ENCODE measurements at regions not wholly inside any gene's neighbourhood (a gene's known extent, or its start where the extent isn't known, plus 50 kb on each side); places are given as distances from the start of the nearest gene placed in this dataset.

DNA sequence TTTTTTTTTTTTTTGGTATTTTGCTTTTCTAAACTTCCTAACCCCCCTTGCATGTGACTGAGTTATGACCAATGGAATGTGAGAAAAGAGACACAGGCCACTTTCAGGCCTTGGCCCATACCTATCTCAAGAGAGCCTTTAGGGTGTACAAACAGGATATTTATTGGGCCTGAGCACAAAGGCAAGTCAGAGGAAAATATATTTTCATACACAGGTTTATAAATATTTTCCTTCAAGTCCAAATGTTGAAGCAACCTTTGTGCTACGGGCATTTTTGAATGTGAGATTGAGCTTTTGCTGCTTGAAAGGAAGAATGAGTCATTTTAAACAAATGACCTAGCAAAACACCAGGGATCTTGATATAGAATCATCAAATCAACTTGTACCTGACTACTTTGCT lies 228.6 kb upstream of the E2F7 start:
- H3K4me3 ChIP-seq (ENCODE audit: low read depth, low read length): no peak overlapping the region
- TF ChIP-seq, protein P1, sequence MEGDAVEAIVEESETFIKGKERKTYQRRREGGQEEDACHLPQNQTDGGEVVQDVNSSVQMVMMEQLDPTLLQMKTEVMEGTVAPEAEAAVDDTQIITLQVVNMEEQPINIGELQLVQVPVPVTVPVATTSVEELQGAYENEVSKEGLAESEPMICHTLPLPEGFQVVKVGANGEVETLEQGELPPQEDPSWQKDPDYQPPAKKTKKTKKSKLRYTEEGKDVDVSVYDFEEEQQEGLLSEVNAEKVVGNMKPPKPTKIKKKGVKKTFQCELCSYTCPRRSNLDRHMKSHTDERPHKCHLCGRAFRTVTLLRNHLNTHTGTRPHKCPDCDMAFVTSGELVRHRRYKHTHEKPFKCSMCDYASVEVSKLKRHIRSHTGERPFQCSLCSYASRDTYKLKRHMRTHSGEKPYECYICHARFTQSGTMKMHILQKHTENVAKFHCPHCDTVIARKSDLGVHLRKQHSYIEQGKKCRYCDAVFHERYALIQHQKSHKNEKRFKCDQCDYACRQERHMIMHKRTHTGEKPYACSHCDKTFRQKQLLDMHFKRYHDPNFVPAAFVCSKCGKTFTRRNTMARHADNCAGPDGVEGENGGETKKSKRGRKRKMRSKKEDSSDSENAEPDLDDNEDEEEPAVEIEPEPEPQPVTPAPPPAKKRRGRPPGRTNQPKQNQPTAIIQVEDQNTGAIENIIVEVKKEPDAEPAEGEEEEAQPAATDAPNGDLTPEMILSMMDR (IDR thresholded peaks at IDR 0.05; ENCODE audit: low read depth, low read length): no peak
- in situ Hi-C loops (cut with HindIII; ENCODE audit: low sequenced_read_pairs): no loop called here
- DNase-seq (ENCODE audit: low read depth, low spot score): peak; percentile 61

DNA sequence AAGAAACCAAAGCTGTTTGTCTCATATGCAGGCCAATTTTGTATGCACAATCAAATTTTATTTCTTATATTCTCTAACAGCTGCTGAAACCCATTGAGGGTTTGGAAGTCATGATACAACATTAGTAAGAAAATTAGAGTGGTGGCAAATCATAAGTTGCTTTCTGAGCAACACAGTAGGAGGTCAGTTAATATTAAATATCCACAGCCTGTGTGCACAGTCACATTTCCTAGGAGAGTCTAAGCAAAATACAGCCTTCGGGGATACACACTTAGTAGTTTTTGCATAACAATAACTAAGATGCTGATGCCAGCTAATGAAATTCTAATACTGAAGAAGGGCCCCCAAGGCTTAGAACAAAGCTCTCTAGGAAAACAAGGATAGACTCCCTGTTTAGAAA lies 209.6 kb upstream of the E2F7 start:
- no peak for DNase-seq (ENCODE audit: low read depth, low spot score)
- in situ Hi-C loops (cut with HindIII; ENCODE audit: low sequenced_read_pairs): no loop called here
- H3K4me3 ChIP-seq (ENCODE audit: low read depth, low read length): no peak overlapping the region
- TF ChIP-seq, protein P1 (IDR thresholded peaks at IDR 0.05; ENCODE audit: low read depth, low read length): no peak

DNA sequence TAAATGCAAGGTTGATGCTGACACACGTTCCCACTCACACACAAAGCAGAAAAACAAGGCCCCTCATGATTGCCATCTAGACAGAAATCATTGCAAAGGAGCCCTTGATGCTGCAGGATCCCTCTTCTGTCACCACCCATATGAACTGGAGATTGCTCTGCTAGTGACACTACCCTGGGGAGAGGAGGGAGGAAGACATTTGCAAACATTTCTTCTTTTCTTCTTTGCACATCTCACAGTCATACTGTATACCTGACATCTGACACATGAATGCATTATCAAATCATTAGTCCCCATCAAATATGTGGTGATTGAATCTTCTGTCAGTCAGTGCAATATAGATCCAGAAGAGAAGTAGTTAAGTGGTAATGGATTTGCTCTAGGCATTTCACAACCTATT lies 208.5 kb upstream of the E2F7 start:
- in situ Hi-C loops (cut with HindIII; ENCODE audit: low sequenced_read_pairs): no loop called here
- DNase-seq (ENCODE audit: low read depth, low spot score): no peak
- TF ChIP-seq, protein P1 (IDR thresholded peaks at IDR 0.05; ENCODE audit: low read depth, low read length): no peak
- H3K4me3 ChIP-seq (ENCODE audit: low read depth, low read length): no peak overlapping the region

DNA sequence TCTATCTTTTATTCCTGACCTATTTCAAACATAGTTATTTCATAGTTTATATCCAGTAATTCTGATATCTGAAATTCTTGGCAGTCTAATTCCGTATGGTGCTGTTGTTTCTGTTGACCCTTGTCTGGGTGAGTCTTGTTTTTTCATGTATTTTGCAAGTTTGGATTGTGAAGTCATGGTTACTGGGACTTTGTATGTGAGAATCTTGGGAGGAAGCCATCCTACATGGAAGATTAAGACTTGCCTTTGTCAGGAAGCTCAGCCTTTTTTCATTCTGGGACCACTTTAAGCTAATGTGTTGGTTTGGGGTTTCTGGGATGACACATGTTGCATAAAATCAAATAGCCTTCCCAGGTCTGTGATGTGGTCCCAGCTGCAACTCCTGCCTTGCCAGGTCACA lies 191.6 kb upstream of the E2F7 start:
- peak; percentile 39 for DNase-seq (ENCODE audit: low read depth, low spot score)
- in situ Hi-C loops (cut with HindIII; ENCODE audit: low sequenced_read_pairs): no loop called here

DNA sequence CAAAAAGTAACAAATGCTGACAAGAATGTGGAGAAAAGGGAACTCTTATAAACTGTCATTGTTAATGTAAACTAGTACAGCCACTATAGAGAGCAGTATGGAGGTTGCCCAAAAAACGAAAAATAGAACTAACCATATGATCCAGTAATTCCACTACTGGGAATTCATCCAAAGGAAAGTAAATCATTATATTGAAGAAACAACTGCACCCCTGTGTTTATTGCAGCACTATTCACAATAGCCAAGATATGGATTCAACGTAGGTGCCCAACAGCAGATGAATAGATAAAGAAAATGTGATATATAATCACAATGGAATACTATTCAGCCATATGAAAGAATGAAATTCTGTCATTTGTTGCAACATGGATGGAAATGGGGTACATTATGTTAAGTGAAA lies 188.0 kb upstream of the E2F7 start:
- DNase-seq (ENCODE audit: low read depth, low spot score): no peak
- in situ Hi-C loops (cut with HindIII; ENCODE audit: low sequenced_read_pairs): no loop called here
- no peak overlapping the region for H3K4me3 ChIP-seq (ENCODE audit: low read depth, low read length)
- TF ChIP-seq, protein P1 (IDR thresholded peaks at IDR 0.05; ENCODE audit: low read depth, low read length): no peak

More for the DNA sequence above, 191.6 kb upstream of the E2F7 start:
- TF ChIP-seq, protein P1 (IDR thresholded peaks at IDR 0.05; ENCODE audit: low read depth, low read length): no peak
- H3K4me3 ChIP-seq (ENCODE audit: low read depth, low read length): no peak overlapping the region

DNA sequence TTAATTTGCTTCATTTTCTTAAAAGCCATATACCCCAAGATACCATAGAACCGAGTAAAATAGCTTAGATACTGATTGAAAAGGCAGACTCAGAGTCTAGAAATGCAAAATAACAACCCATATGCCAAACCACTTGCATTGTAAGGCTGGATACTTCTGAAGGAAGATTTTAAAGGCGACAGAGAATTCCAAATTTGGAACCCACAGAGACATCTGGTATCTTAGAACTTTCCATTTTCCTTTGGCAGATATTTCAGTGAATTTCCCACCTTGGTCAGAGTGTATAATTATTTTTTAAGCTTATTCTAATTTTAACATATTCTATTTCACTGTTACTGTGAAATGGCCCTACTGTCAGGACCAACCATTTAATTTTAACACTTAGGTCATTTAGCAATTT lies 186.4 kb upstream of the E2F7 start:
- in situ Hi-C loops (cut with HindIII; ENCODE audit: low sequenced_read_pairs): no loop called here
- DNase-seq (ENCODE audit: low read depth, low spot score): no peak

More for the DNA sequence above, 186.4 kb upstream of the E2F7 start:
- TF ChIP-seq, protein P1 (IDR thresholded peaks at IDR 0.05; ENCODE audit: low read depth, low read length): no peak
- no peak overlapping the region for H3K4me3 ChIP-seq (ENCODE audit: low read depth, low read length)

Data from astrocyte of the spinal cord (primary cell).